Keratinocyte (primary cell): ENCODE measurements at regions not wholly inside any gene's neighbourhood (a gene's known extent, or its start where the extent isn't known, plus 50 kb on each side); places are given as distances from the start of the nearest gene placed in this dataset.
"Not testable (repeated sequence)": the region's sequence is repeated elsewhere in the genome, so short reads cannot be mapped to it uniquely, and the experiment has no call there.

Experiments
- CTCF ChIP-seq, 3 experiments: IDR thresholded peaks in 1 of 3; conservative IDR thresholded peaks in 1 of 3; optimal IDR thresholded peaks in 1 of 3; 2 replicates in 2 of 3; 3 replicates in 1 of 3; pipeline versions ENCODE3 to v1.5.1; 2011; ENCODE audit warnings: low read length in 3 of 3, mild to moderate bottlenecking in 3 of 3, moderate library complexity in 2 of 3, control low read depth in 1 of 3, inconsistent platforms in 1 of 3; ENCODE audit not compliant: insufficient read depth in 2 of 3; ENCODE audit errors: extremely low read depth in 1 of 3
- EZH2 ChIP-seq: IDR thresholded peaks from one replicate; pipeline ENCODE4 v1.6.1; 2012; ENCODE audit warnings: inconsistent platforms, mild to moderate bottlenecking, low read length, moderate library complexity

GRCh38 chr2:182552232-182552631 lies 125.4 kb upstream of the PDE1A start:
- TF ChIP-seq CTCF (optimal IDR thresholded peaks at IDR 0.05 in 1 of 3, IDR thresholded peaks at IDR 0.05 in 1 of 3, conservative IDR thresholded peaks at IDR 0.05 in 1 of 3; ENCODE audit: extremely low read depth in 1 of 3, insufficient read depth in 2 of 3, low read length in 3 of 3); EZH2: not testable (repeated sequence)
